GM10266 (cell line): ENCODE measurements at regions not wholly inside any gene's neighbourhood (a gene's known extent, or its start where the extent isn't known, plus 50 kb on each side); places are given as distances from the start of the nearest gene placed in this dataset.

Source experiments
- DNase-seq: peaks from one replicate; pipeline ENCODE4 v3.0.0; 2012; ENCODE audit errors: extremely low spot score
- TF ChIP-seq, protein P1 (sequence below): IDR thresholded peaks from 2 replicates; pipeline ENCODE4 v1.5.1; 2012; ENCODE audit warnings: mild to moderate bottlenecking, low read depth; ENCODE audit not compliant: control insufficient read depth, insufficient read depth; ENCODE audit errors: missing control alignments

DNA sequence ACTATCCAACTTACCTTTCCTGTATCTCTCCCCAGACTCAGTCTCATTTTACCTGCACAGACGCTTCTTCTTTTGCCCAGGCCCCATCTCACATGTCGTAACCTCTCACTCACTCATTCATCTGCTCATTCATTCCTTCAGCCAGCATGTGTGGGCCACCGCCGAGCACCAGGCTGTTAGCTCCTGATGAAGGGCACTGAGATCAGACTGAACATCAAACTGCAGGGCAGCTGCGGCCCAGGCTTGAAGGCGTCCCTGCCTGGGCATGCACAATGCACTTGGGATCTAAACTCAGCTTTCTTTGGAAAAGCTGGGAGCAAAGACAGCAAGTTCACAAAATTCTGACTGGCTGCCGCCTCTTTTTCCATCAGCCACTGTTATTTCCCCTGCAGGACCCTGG is 1456.3 kb downstream of the BRD1 start:
- no peak for DNase-seq
- TF ChIP-seq, protein P1, sequence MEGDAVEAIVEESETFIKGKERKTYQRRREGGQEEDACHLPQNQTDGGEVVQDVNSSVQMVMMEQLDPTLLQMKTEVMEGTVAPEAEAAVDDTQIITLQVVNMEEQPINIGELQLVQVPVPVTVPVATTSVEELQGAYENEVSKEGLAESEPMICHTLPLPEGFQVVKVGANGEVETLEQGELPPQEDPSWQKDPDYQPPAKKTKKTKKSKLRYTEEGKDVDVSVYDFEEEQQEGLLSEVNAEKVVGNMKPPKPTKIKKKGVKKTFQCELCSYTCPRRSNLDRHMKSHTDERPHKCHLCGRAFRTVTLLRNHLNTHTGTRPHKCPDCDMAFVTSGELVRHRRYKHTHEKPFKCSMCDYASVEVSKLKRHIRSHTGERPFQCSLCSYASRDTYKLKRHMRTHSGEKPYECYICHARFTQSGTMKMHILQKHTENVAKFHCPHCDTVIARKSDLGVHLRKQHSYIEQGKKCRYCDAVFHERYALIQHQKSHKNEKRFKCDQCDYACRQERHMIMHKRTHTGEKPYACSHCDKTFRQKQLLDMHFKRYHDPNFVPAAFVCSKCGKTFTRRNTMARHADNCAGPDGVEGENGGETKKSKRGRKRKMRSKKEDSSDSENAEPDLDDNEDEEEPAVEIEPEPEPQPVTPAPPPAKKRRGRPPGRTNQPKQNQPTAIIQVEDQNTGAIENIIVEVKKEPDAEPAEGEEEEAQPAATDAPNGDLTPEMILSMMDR: no peak

DNA sequence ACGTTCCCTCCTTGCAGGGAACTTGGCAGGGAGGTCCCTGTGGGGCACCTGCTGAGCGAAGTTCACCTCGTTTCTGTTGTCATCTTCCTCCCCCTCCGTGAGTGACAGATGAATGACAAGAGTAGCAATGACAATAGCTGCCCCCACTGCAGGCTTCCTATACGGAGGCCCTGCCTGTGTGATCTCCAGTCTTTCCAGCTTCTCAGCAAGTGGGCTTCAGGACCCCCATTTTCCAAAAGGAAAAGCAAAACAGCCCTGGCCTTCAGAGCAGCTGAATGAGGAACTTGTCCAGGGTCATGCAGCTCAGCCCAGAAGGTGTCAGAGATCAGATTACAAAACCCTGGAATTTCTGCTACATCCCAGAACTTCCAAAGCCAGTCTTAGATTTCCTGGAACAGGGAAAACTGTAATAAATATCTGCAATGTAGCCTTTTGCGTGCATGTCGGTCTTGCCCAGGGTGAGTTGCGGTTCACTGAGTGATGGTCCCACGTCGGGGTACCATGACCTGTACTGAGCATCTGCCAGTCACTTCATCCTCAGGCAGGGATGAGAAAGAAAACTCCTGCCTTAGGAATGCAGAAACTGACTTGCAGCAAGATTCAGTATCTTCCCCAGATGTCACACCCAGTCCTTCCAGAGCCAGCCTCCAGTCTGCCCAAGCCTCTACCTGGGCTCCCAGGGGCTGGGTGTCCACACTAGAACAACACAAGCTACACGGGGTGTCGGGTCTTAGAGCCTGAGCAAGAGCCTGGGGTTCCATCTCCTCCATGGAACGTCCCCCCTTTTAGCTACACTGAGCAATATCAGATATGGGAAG is 1457.0 kb downstream of the BRD1 start:
- TF ChIP-seq, protein P1: no peak
- DNase-seq: no peak

GRCh38 chr22:48369789-48370507 is 1457.7 kb downstream of the BRD1 start:
- DNase-seq: no peak
- TF ChIP-seq, protein P1: no peak

DNA sequence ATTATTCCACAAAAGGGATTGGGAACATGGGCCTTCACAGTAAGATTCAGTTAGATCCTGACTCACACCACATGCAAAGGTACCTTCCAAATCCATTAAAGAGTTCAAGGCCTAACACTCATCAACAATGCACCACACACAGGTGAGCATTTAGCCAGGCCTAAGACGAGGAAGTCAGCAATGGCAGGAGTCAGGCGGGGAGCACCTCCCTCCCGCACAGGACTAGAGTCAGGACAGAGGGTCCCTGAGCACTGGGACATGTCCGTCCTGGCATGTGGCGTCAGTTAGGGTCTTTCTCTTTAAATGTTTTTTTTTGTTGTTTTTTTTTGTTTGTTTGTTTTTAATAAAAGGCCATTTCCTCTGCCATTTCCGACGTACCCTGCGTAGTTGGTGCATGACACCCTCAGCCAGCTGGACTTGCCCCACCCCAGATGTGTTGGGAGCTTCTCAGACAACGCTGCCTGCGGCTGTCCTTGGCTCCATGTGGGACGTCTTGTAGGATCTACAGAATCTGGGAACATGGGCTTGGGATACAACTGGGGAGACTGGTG is 1458.6 kb downstream of the BRD1 start:
- DNase-seq: no peak
- TF ChIP-seq, protein P1: no peak

GRCh38 chr22:48367731-48368130 is 1459.9 kb downstream of the BRD1 start:
- DNase-seq: no peak

GRCh38 chr22:48366591-48366990 is 1461.1 kb downstream of the BRD1 start:
- no peak for DNase-seq
- TF ChIP-seq, protein P1: no peak

More at GRCh38 chr22:48367731-48368130, 1459.9 kb downstream of the BRD1 start:
- TF ChIP-seq, protein P1: no peak
